HEK293T (cell line): ENCODE measurements at regions not wholly inside any gene's neighbourhood (a gene's known extent, or its start where the extent isn't known, plus 50 kb on each side); places are given as distances from the start of the nearest gene placed in this dataset.

Experiments
- CTCF ChIA-PET: fragments of 350-600 bp; formaldehyde crosslinking; extraction: SDS; loops from one replicate; lab custom pipeline; 2021; ENCODE audit warnings: antibody characterized with exemption, inconsistent platforms; lab: Yijun Ruan, JAX
- POLR2A ChIA-PET: fragments of 350-600 bp; formaldehyde crosslinking; extraction: SDS; loops from one replicate; lab custom pipeline; 2020; ENCODE audit warnings: antibody characterized with exemption, inconsistent platforms; lab: Yijun Ruan, JAX
- DNase-seq: peaks from one replicate; pipeline ENCODE4 v3.0.0; 2012; ENCODE audit warnings: mixed read lengths; ENCODE audit errors: extremely low spot score
- ARNT ChIP-seq: fragments of 450-650 bp; IDR thresholded peaks from 2 replicates; pipeline ENCODE4 v1.6.1; 2017; ENCODE audit warnings: mild to moderate bottlenecking
- BHLHE40 ChIP-seq: fragments of 450-650 bp; IDR thresholded peaks from 2 replicates; pipeline ENCODE4 v1.6.1; 2016; ENCODE audit warnings: mild to moderate bottlenecking, moderate library complexity, borderline replicate concordance
- CTBP1 ChIP-seq: fragments of 450-650 bp; IDR thresholded peaks from 2 replicates; pipeline ENCODE4 v1.6.1; 2016; ENCODE audit warnings: borderline replicate concordance
- ELF4 ChIP-seq: fragments of 450-650 bp; IDR thresholded peaks from 2 replicates; pipeline ENCODE4 v1.6.1; 2017; ENCODE audit warnings: antibody characterized with exemption
- FOXA1 ChIP-seq: fragments of 450-650 bp; IDR thresholded peaks from 2 replicates; pipeline ENCODE4 v1.6.1; 2016; ENCODE audit warnings: mild to moderate bottlenecking
- FOXK2 ChIP-seq: fragments of 450-650 bp; IDR thresholded peaks from 2 replicates; pipeline ENCODE4 v1.6.1; 2016; ENCODE audit warnings: mild to moderate bottlenecking
- FOXM1 ChIP-seq: fragments of 450-650 bp; IDR thresholded peaks from 2 replicates; pipeline ENCODE4 v1.6.1; 2017; ENCODE audit warnings: mild to moderate bottlenecking, borderline replicate concordance
- HDGF ChIP-seq: fragments of 450-650 bp; IDR thresholded peaks from 2 replicates; pipeline ENCODE4 v1.6.1; 2017; ENCODE audit warnings: antibody characterized with exemption, borderline replicate concordance
- L3MBTL2 ChIP-seq: fragments of 450-650 bp; conservative IDR thresholded peaks from 2 replicates; pipeline ENCODE4 v1.6.1; 2016; ENCODE audit warnings: mild to moderate bottlenecking
- LEF1 ChIP-seq: fragments of 450-650 bp; IDR thresholded peaks from 2 replicates; pipeline ENCODE4 v1.6.1; 2017; ENCODE audit warnings: mild to moderate bottlenecking, borderline replicate concordance
- NFRKB ChIP-seq: fragments of 450-650 bp; IDR thresholded peaks from 2 replicates; pipeline ENCODE4 v1.6.1; 2016; ENCODE audit warnings: mild to moderate bottlenecking, moderate library complexity
- PKNOX1 ChIP-seq: fragments of 450-650 bp; IDR thresholded peaks from 2 replicates; pipeline ENCODE4 v1.6.1; 2016
- SP1 ChIP-seq: fragments of 450-650 bp; IDR thresholded peaks from 2 replicates; pipeline ENCODE4 v1.6.1; 2017
- SUZ12 ChIP-seq: fragments of 450-650 bp; IDR thresholded peaks from 2 replicates; pipeline ENCODE4 v1.6.1; 2016; ENCODE audit warnings: mild to moderate bottlenecking
- TARDBP ChIP-seq: fragments of 450-650 bp; IDR thresholded peaks from 2 replicates; pipeline ENCODE4 v1.6.1; 2016
- ZNF384 ChIP-seq: fragments of 450-650 bp; IDR thresholded peaks from 2 replicates; pipeline ENCODE4 v1.6.1; 2016

GRCh38 chr16:9362050-9362449, 270.6 kb downstream of the HAPSTR1 start:
- no peak for DNase-seq
- no peak for TF ChIP-seq CTBP1
- TF ChIP-seq NFRKB: no peak
- no peak for TF ChIP-seq LEF1
- TF ChIP-seq L3MBTL2: no peak
- no peak for TF ChIP-seq TARDBP
- no peak for TF ChIP-seq SP1
- no peak for TF ChIP-seq ARNT
- TF ChIP-seq PKNOX1: no peak
- no peak for TF ChIP-seq HDGF
- TF ChIP-seq FOXK2: no peak
- no peak for TF ChIP-seq ELF4
- TF ChIP-seq FOXA1: no peak
- TF ChIP-seq BHLHE40: no peak
- ChIA-PET POLR2A (no interaction called here), CTCF (no interaction called here)

- DNase-seq: no peak
- CTCF ChIA-PET: no interaction called here
- TF ChIP-seq ELF4 (no peak), CTBP1 (no peak), ZNF384 (no peak)
- POLR2A ChIA-PET: no interaction called here
These were observed 271.2 kb downstream of the HAPSTR1 start for GRCh38 chr16:9362604-9363003.

GRCh38 chr16:9363520-9363919, 272.1 kb downstream of the HAPSTR1 start:
- POLR2A ChIA-PET: no interaction called here

GRCh38 chr16:9364721-9365369, 273.4 kb downstream of the HAPSTR1 start:
- DNase-seq: no peak
- POLR2A ChIA-PET: no interaction called here
- TF ChIP-seq CTBP1 (no peak), FOXM1 (no peak), ZNF384 (no peak), HDGF (no peak), ARNT (no peak), FOXK2 (no peak), LEF1 (no peak), PKNOX1 (no peak), L3MBTL2 (no peak), BHLHE40 (no peak), ELF4 (no peak), FOXA1 (no peak), SUZ12 (no peak), TARDBP (no peak), NFRKB (no peak), SP1 (no peak)
- CTCF ChIA-PET: interaction anchor here (0.5 kb wide), 1 partner anchor 117 kb away, joined by 3 read pairs; no protein-coding TSS in a partner anchor

More at GRCh38 chr16:9363520-9363919, 272.1 kb downstream of the HAPSTR1 start:
- no peak for DNase-seq
- CTCF ChIA-PET: no interaction called here
- TF ChIP-seq SP1 (no peak), NFRKB (no peak), FOXK2 (no peak), LEF1 (no peak), L3MBTL2 (no peak), ZNF384 (no peak), HDGF (no peak), SUZ12 (no peak), BHLHE40 (no peak), TARDBP (no peak), FOXM1 (no peak), ARNT (no peak), ELF4 (no peak), CTBP1 (no peak), FOXA1 (no peak), PKNOX1 (no peak)

GRCh38 chr16:9365370-9365728, 273.9 kb downstream of the HAPSTR1 start:
- no peak for DNase-seq
- POLR2A ChIA-PET: no interaction called here
- CTCF ChIA-PET: interaction anchor here (0.5 kb wide), 1 partner anchor 117 kb away, joined by 3 read pairs; no protein-coding TSS in a partner anchor
- TF ChIP-seq CTBP1 (no peak), FOXK2 (no peak), HDGF (no peak), L3MBTL2 (no peak), ARNT (no peak), FOXA1 (no peak), FOXM1 (no peak), LEF1 (no peak), BHLHE40 (no peak), ZNF384 (no peak), SP1 (no peak), NFRKB (no peak)
